ENCODE measurements at regions not wholly inside any gene's neighbourhood (a gene's known extent, or its start where the extent isn't known, plus 50 kb on each side); places are given as distances from the start of the nearest gene placed in this dataset.

GRCh38 chr3:86168512-86168911 lies 822.4 kb downstream of the VGLL3 start:
- H3K27ac ChIP-seq: no peak overlapping the region
- no peaks in the 10 kb centered on the region for H3K27me3 ChIP-seq
- H3K36me3 ChIP-seq: no peaks in the 10 kb centered on the region
- intact Hi-C loops (cut with DNase I): no loop called here
- no peaks in the 10 kb centered on the region for H3K9me3 ChIP-seq
- no peak overlapping the region for H3K4me3 ChIP-seq
- WGBS, 4 donors: 87 to 96% (median 91%) methylated on average over 1 of the region's 1 CpG
- TF ChIP-seq, protein P1, sequence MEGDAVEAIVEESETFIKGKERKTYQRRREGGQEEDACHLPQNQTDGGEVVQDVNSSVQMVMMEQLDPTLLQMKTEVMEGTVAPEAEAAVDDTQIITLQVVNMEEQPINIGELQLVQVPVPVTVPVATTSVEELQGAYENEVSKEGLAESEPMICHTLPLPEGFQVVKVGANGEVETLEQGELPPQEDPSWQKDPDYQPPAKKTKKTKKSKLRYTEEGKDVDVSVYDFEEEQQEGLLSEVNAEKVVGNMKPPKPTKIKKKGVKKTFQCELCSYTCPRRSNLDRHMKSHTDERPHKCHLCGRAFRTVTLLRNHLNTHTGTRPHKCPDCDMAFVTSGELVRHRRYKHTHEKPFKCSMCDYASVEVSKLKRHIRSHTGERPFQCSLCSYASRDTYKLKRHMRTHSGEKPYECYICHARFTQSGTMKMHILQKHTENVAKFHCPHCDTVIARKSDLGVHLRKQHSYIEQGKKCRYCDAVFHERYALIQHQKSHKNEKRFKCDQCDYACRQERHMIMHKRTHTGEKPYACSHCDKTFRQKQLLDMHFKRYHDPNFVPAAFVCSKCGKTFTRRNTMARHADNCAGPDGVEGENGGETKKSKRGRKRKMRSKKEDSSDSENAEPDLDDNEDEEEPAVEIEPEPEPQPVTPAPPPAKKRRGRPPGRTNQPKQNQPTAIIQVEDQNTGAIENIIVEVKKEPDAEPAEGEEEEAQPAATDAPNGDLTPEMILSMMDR (IDR thresholded peaks at IDR 0.05): no peak
- no peak for TF ChIP-seq POLR2A (IDR thresholded peaks at IDR 0.05)
- H3K4me1 ChIP-seq: no peaks in the 10 kb centered on the region
- DNase-seq: no peak
- no peak for ATAC-seq

DNA sequence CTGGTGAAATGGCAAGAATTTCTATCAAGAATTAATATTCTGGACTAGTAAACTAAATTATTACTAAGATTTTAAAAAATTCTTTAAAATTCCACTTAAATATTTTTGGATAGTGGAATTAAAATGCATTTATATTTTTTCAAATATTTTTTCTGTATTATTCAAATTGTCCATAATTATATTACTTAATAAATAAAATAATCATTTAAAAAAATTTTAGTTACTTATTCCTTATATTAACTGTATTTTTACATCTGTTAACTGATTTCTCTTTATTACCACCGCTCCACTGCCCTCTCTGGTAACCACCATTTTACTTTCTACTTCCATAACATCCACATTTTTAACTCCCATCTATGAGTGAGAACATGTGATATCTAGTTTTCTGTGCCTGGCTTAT lies 828.4 kb downstream of the VGLL3 start:
- no peak for DNase-seq
- no peak for ATAC-seq
- Histone ChIP-seq H3K4me1 (no peaks in the 10 kb centered on the region), H3K27me3 (no peaks in the 10 kb centered on the region), H3K27ac (no peak overlapping the region), H3K36me3 (no peaks in the 10 kb centered on the region), H3K4me3 (no peak overlapping the region), H3K9me3 (peaks cover 0 to 6% (median 0%) of the 10 kb centered on the region in 12 donors)
- TF ChIP-seq, protein P1 (IDR thresholded peaks at IDR 0.05): no peak
- no peak for TF ChIP-seq POLR2A (IDR thresholded peaks at IDR 0.05)
- intact Hi-C loops (cut with DNase I): no loop called here
- 76 to 88% (median 86%) methylated on average over 1 of the region's 1 CpG for WGBS, 4 donors

DNA sequence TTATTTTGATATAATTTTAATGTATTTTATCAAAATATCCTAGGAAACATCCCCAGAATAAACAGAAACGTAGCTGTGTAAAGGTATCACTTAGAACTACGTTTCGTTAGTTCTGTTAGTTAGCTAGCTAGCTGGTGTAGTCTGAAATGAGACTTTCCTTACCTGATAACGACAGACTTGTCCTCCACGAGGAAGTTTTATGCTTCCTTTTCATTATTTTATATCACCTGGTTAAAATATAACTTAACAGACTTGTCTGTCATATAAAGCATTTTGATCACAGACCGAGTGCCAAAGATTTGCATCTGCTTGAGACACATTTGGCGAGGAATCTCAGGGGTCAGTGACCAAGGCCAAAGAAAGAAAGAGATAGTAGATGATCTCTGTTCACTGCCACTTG lies 829.5 kb downstream of the VGLL3 start:
- no peak for TF ChIP-seq POLR2A (IDR thresholded peaks at IDR 0.05)
- TF ChIP-seq, protein P1 (IDR thresholded peaks at IDR 0.05): no peak
- H3K27ac ChIP-seq: no peak overlapping the region
- 75 to 81% (median 79%) methylated on average over 7 of the region's 7 CpGs for WGBS, 4 donors

DNA sequence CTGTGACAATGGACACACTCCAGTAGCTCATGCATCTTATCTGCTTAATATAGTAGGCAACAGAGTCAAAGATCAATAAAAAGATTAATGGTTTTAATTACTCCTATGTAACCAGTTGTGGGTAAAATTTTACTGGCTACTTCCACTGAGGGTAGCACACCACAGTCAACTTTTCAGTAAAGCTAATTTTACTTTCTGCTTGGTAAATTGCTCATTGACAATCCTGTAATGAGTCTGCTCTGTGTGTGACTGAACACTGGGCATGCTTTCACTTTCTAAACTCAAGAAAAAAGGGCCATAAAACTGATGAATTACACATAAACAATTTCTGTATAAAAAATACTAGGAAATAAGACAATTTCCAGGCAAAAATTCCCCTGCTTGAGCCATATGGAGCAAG lies 838.3 kb downstream of the VGLL3 start:
- Histone ChIP-seq H3K9me3 (peaks cover 0 to 3% (median 0%) of the 10 kb centered on the region in 12 donors), H3K4me3 (no peak overlapping the region), H3K4me1 (no peaks in the 10 kb centered on the region), H3K27me3 (no peaks in the 10 kb centered on the region), H3K36me3 (no peaks in the 10 kb centered on the region), H3K27ac (no peak overlapping the region)
- ATAC-seq (no peak), DNase-seq (no peak)
- intact Hi-C loops (cut with DNase I): no loop called here
- TF ChIP-seq, protein P1 (IDR thresholded peaks at IDR 0.05): no peak
- TF ChIP-seq POLR2A (IDR thresholded peaks at IDR 0.05): no peak

More for the DNA sequence above, 829.5 kb downstream of the VGLL3 start:
- intact Hi-C loops (cut with DNase I): no loop called here
- DNase-seq (no peak), ATAC-seq (no peak)
- Histone ChIP-seq H3K9me3 (peaks cover 0 to 6% (median 0%) of the 10 kb centered on the region in 12 donors), H3K27me3 (no peaks in the 10 kb centered on the region), H3K4me3 (no peak overlapping the region), H3K36me3 (no peaks in the 10 kb centered on the region), H3K4me1 (no peaks in the 10 kb centered on the region)

Data from heart left ventricle (tissue), 16 donors.